Activated naive CD8-positive, alpha-beta T cell treated with anti-CD3 and anti-CD28 coated beads, Interleukin-2, amount 10 ng/mL, durations not matched to agents 7 days and 5 days (primary cell): ENCODE measurements at regions not wholly inside any gene's neighbourhood (a gene's known extent, or its start where the extent isn't known, plus 50 kb on each side); places are given as distances from the start of the nearest gene placed in this dataset.

Source experiments
- ATAC-seq: fragments of 150-1000 bp; cut with Tn5 transposase; one replicate; pipeline ENCODE4 v1.10.0; 2021; ENCODE audit warnings: low read depth, moderate library complexity
- POLR2A ChIA-PET: fragments of 350-600 bp; sonication (Branson Sonifier 250); formaldehyde crosslinking; loops from one replicate; lab custom pipeline; 2021; ENCODE audit warnings: antibody characterized with exemption; lab: Charles Lee
- DNase-seq: peaks from one replicate; pipeline ENCODE4 v3.0.0; 2021
- H3K27ac Mint-ChIP-seq: one replicate; pipeline ENCODE4 v1.8.0; 2022; ENCODE audit warnings: mild to moderate bottlenecking, mixed read lengths
- H3K27me3 Mint-ChIP-seq: one replicate; pipeline ENCODE4 v1.8.0; 2022; ENCODE audit warnings: mild to moderate bottlenecking, moderate library complexity, mixed read lengths
- H3K36me3 Mint-ChIP-seq: one replicate; pipeline ENCODE4 v1.8.0; 2021; ENCODE audit warnings: mild to moderate bottlenecking, mixed read lengths
- H3K4me1 Mint-ChIP-seq: one replicate; pipeline ENCODE4 v1.8.0; 2021; ENCODE audit warnings: mixed read lengths
- H3K4me3 Mint-ChIP-seq: one replicate; pipeline ENCODE4 v1.8.0; 2022; ENCODE audit warnings: mild to moderate bottlenecking, moderate library complexity, mixed read lengths
- H3K9me3 Mint-ChIP-seq: one replicate; pipeline ENCODE4 v1.8.0; 2021; ENCODE audit warnings: mixed read lengths

DNA sequence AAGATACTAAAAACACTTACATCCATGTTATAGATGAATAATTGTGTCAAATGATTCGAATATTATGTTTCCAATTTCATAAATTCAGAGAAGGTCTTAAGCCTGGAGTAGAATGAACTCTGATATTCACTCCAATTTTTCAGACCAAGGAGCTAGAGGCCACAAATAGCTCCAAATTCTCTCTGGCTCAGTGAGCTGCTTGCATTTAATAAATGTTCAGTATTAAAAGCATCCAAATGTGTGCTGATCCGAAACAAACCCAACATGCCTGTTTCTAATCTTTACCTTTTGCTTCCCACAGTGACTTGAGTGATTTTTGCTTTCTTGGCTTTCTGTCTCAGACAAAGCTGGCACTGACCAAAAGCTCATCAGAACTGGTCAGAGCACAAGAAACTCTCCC lies 291.4 kb downstream of the CCDC85A start:
- Mint-ChIP-seq H3K4me3 (no peak overlapping the region), H3K27ac (no peak overlapping the region), H3K27me3 (no peaks in the 10 kb centered on the region), H3K9me3 (no peaks in the 10 kb centered on the region), H3K4me1 (no peaks in the 10 kb centered on the region), H3K36me3 (no peaks in the 10 kb centered on the region)
- POLR2A ChIA-PET = no interaction called here
- ATAC-seq (no peak), DNase-seq (no peak)

GRCh38 chr2:56476509-56477071 lies 292.8 kb downstream of the CCDC85A start:
- ATAC-seq (no peak), DNase-seq (no peak)
- Mint-ChIP-seq H3K9me3 (no peaks in the 10 kb centered on the region), H3K4me1 (no peaks in the 10 kb centered on the region), H3K27ac (no peak overlapping the region), H3K4me3 (no peak overlapping the region), H3K36me3 (no peaks in the 10 kb centered on the region), H3K27me3 (no peaks in the 10 kb centered on the region)
- POLR2A ChIA-PET = no interaction called here

- no peak for DNase-seq
- Mint-ChIP-seq H3K27ac (no peak overlapping the region), H3K27me3 (no peaks in the 10 kb centered on the region), H3K36me3 (no peaks in the 10 kb centered on the region), H3K9me3 (no peaks in the 10 kb centered on the region), H3K4me3 (no peak overlapping the region), H3K4me1 (no peaks in the 10 kb centered on the region)
- POLR2A ChIA-PET = no interaction called here
- no peak for ATAC-seq
Measured at GRCh38 chr2:56478027-56478426, 294.2 kb downstream of the CCDC85A start.

DNA sequence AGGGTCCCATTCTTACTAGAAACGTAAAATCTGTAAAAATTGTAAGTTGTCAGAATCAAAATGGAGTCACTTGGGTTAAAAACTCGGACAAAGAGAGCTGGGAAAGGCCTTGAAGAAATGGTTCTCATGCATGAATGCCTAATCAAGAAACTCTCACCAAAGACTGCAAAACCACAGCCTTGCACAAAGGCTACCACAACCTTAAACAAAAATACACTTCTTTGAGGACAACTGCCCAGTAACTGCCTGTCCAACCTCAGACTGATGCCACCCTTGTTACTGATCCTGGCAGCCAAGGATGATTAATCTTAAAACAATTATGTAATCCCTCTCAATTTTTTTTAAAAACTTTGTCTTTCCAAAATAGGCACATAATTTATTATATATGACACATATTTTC lies 299.3 kb downstream of the CCDC85A start:
- Mint-ChIP-seq H3K4me1 (no peaks in the 10 kb centered on the region), H3K36me3 (no peaks in the 10 kb centered on the region), H3K27ac (no peak overlapping the region), H3K4me3 (no peak overlapping the region), H3K27me3 (no peaks in the 10 kb centered on the region), H3K9me3 (peaks cover 1% of the 10 kb centered on the region)
- POLR2A ChIA-PET = no interaction called here
- no peak for ATAC-seq
- DNase-seq = no peak

DNA sequence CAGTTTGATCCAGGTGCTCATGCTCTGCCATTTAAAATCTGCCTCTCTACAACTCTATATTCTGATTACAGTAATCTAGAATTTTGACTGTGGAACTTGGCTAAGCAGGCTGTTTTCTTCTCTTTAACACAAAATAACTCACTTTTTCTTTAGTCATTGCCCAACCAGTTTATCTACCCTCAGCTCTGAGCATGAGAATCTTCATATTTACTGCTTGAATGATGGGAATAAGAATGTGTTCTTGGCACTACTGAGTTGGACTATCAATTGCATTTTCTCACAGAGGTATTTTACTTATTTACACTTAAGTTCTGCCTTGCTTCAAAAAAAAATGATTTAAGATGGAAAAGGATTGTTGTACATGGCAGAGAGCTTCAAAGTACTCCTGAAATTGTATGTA lies 301.1 kb downstream of the CCDC85A start:
- H3K4me1 Mint-ChIP-seq = no peaks in the 10 kb centered on the region
- H3K27ac Mint-ChIP-seq = no peak overlapping the region
- H3K27me3 Mint-ChIP-seq = no peaks in the 10 kb centered on the region
- DNase-seq (no peak), ATAC-seq (no peak)
- no peak overlapping the region for H3K4me3 Mint-ChIP-seq
- H3K36me3 Mint-ChIP-seq = no peaks in the 10 kb centered on the region
- POLR2A ChIA-PET = no interaction called here
- H3K9me3 Mint-ChIP-seq = peaks cover 1% of the 10 kb centered on the region

DNA sequence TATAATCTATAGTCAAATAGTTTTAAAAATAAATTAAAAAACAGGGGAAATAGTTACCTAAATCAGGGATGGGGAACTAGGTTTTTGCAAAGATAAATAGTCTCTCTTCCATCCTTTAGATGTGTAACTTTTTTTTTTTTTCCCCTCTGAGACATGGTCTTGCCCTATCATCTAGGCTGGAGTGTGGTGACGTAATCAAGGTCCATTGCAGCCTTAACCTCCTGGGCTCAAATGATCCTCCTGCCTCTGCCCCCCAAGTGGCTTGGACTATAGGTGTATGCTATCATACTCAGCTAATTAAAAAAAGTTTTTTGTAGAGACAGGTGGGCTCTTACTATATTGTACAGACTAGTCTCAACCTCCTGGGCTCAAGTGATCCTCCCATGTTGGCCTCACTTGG lies 316.5 kb downstream of the CCDC85A start:
- ATAC-seq (no peak), DNase-seq (no peak)
- H3K9me3 Mint-ChIP-seq = peaks cover 6% of the 10 kb centered on the region
- POLR2A ChIA-PET = no interaction called here
- no peaks in the 10 kb centered on the region for H3K27me3 Mint-ChIP-seq
- no peaks in the 10 kb centered on the region for H3K36me3 Mint-ChIP-seq
- H3K4me3 Mint-ChIP-seq = no peak overlapping the region
- no peak overlapping the region for H3K27ac Mint-ChIP-seq
- no peaks in the 10 kb centered on the region for H3K4me1 Mint-ChIP-seq

DNA sequence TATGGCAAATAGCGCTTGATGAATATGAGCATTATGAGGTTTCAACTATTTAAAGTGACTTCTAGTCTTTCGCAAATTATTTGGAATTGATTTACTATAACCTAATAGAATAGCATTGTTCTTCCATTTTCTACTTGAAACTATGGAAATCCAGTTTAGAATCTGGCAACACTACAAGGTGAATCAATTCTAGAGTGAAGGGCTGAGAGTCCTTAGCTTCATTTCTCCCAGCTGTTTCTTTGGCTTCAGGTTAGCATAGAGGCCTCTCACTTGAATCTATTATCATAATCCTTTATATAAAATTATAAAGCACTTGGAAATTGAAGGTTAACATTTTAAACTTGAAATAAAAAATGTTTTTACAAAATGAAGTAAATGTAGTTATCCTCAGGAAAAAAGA lies 318.8 kb downstream of the CCDC85A start:
- Mint-ChIP-seq H3K27me3 (no peaks in the 10 kb centered on the region), H3K4me1 (no peaks in the 10 kb centered on the region), H3K9me3 (peaks cover 4% of the 10 kb centered on the region), H3K4me3 (no peak overlapping the region), H3K36me3 (no peaks in the 10 kb centered on the region), H3K27ac (no peak overlapping the region)
- POLR2A ChIA-PET = no interaction called here
- ATAC-seq (no peak), DNase-seq (no peak)

- Mint-ChIP-seq H3K27me3 (no peaks in the 10 kb centered on the region), H3K36me3 (no peaks in the 10 kb centered on the region), H3K4me1 (no peaks in the 10 kb centered on the region), H3K9me3 (no peaks in the 10 kb centered on the region), H3K4me3 (no peak overlapping the region), H3K27ac (no peak overlapping the region)
- DNase-seq (no peak), ATAC-seq (no peak)
- POLR2A ChIA-PET = no interaction called here
Measured at GRCh38 chr2:56505885-56506284, 322.1 kb downstream of the CCDC85A start.

DNA sequence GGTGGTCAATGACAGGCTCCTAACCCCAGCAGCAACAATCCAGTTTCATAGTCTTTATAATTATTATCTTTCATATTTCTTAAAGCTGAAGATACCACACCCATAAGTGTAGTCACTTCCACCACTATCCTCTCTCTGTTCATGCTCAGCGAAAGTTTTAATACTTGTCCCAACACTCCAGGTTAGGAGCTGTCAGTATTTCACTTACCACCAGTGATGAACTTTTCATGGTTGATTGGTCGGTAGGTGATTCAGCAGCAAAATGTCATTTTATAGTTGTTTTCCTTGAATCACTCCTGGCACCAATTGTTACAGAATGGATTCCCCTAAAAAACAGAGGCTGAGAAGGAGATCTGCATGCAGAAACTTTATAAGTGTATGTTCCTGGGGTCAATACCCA lies 324.9 kb downstream of the CCDC85A start:
- no peak overlapping the region for H3K4me3 Mint-ChIP-seq
- POLR2A ChIA-PET = no interaction called here

DNA sequence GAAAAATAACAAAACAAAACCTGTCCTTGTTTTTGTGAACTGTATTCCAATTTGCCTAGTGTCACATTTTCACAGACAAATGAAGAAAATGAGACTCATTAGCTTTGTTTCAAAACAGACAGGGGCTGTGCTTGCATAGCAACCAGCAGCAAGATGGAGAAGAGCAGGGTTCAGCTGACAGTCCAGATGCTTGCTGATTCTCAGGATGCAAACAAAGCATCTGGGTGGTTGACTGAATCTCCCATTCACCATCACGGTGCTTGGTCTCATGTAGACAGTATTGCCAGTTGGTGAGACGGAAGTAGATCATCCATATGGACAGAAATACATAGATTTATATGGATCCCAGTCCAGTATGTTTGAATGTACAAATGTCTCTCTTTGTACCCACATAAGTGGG lies 326.8 kb downstream of the CCDC85A start:
- Mint-ChIP-seq H3K36me3 (no peaks in the 10 kb centered on the region), H3K27ac (no peak overlapping the region), H3K27me3 (no peaks in the 10 kb centered on the region), H3K4me1 (no peaks in the 10 kb centered on the region), H3K9me3 (no peaks in the 10 kb centered on the region), H3K4me3 (no peak overlapping the region)
- ATAC-seq (no peak), DNase-seq (no peak)
- POLR2A ChIA-PET = no interaction called here

More for the DNA sequence above, 324.9 kb downstream of the CCDC85A start:
- Mint-ChIP-seq H3K4me1 (no peaks in the 10 kb centered on the region), H3K9me3 (no peaks in the 10 kb centered on the region), H3K27ac (no peak overlapping the region), H3K27me3 (no peaks in the 10 kb centered on the region), H3K36me3 (no peaks in the 10 kb centered on the region)
- no peak for ATAC-seq
- no peak for DNase-seq

DNA sequence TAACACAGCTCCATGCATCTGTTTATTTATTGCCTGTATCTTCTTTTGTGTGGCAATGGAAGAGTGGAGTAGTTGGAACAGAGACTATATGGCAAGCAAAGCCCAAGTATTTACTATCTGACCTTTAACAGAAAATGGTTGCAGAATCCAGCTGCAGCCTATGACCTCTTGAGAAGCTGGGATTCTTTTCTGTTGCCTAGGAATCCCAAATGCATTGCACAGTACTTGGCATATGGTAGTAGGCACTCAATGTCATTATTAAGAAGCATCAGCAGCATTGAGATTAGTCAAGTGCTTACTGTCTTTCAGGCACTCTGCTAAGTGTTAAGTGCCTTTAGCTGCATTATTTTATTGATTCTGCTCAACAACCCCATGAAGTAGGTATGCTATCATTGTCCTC lies 331.6 kb downstream of the CCDC85A start:
- DNase-seq (no peak), ATAC-seq (no peak)
- Mint-ChIP-seq H3K27me3 (no peaks in the 10 kb centered on the region), H3K9me3 (no peaks in the 10 kb centered on the region), H3K36me3 (no peaks in the 10 kb centered on the region), H3K27ac (no peak overlapping the region), H3K4me1 (no peaks in the 10 kb centered on the region), H3K4me3 (no peak overlapping the region)
- POLR2A ChIA-PET = no interaction called here

DNA sequence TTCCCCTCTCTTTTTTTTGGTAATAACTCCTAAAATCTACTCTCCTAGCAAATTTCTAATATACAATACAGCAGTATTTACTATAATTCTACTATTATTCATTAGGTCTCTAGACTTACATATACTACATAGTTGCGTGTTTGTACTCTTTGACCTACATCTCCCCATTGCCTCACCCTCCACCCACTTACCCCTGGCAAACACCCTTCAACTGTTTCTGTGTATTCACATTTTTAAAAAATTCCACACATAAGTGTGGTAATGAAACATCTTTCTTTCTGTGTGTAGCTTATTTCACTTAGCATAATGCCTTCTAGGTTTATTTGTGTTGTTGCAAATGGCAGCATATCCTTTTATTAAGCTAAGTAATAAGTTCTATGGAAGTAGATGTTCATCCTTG lies 336.0 kb downstream of the CCDC85A start:
- POLR2A ChIA-PET = no interaction called here
- Mint-ChIP-seq H3K36me3 (no peaks in the 10 kb centered on the region), H3K27me3 (no peaks in the 10 kb centered on the region), H3K4me3 (no peak overlapping the region), H3K27ac (no peak overlapping the region), H3K9me3 (peaks cover 1% of the 10 kb centered on the region), H3K4me1 (no peaks in the 10 kb centered on the region)
- ATAC-seq = no peak
- DNase-seq = no peak

DNA sequence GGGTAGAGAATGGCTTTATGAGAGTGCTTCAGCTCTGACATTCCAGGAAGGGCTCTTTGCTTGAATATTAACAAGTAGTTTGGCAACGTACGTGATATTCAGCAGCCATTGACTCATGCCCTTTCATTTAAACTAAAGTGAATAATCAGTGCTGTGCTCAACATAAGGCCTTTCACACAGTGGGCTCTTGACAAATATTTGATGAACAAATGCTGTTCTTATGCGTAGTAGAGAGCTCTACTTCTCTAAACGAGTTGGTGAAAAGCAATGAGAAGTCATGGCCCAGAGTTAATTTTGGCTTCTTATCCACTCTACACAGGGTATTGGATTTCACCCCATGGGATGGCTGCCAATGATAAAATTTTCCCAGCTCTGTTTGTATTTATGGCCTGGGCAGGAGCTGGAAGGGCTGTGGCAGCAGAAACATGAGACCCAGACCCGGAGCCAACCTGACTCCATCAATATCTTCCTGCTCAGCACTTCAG lies 338.9 kb downstream of the CCDC85A start:
- DNase-seq (no peak), ATAC-seq (no peak)
- POLR2A ChIA-PET = no interaction called here
- H3K4me1 Mint-ChIP-seq = no peaks in the 10 kb centered on the region
- H3K9me3 Mint-ChIP-seq = peaks cover 1% of the 10 kb centered on the region
- H3K27me3 Mint-ChIP-seq = no peaks in the 10 kb centered on the region
- no peak overlapping the region for H3K27ac Mint-ChIP-seq
- H3K36me3 Mint-ChIP-seq = no peaks in the 10 kb centered on the region
- no peak overlapping the region for H3K4me3 Mint-ChIP-seq

- H3K4me3 Mint-ChIP-seq = no peak overlapping the region
- H3K9me3 Mint-ChIP-seq = peaks cover 1% of the 10 kb centered on the region
- no peaks in the 10 kb centered on the region for H3K27me3 Mint-ChIP-seq
- POLR2A ChIA-PET = no interaction called here
- H3K4me1 Mint-ChIP-seq = no peaks in the 10 kb centered on the region
- H3K27ac Mint-ChIP-seq = no peak overlapping the region
- DNase-seq = no peak
- no peak for ATAC-seq
- H3K36me3 Mint-ChIP-seq = no peaks in the 10 kb centered on the region
Measured at GRCh38 chr2:56523816-56524215, 340.0 kb downstream of the CCDC85A start.
